ENCODE measurements at regions not wholly inside any gene's neighbourhood (a gene's known extent, or its start where the extent isn't known, plus 50 kb on each side); places are given as distances from the start of the nearest gene placed in this dataset.

- no peak for DNase-seq (ENCODE audit: low read depth in 4 of 4, low spot score in 3 of 4)
Measured at GRCh38 chr6:167573461-167574215, 248.8 kb downstream of the TTLL2 start.

- DNase-seq (ENCODE audit: low read depth in 4 of 4, low spot score in 3 of 4), result no peak
Measured at GRCh38 chr6:167574431-167575151, 249.7 kb downstream of the TTLL2 start.

GRCh38 chr6:167575158-167575696, 250.3 kb downstream of the TTLL2 start:
- DNase-seq (ENCODE audit: low read depth in 4 of 4, low spot score in 3 of 4), result no peak

GRCh38 chr6:167576050-167576741, 250.5 kb upstream of the AFDN start:
- no peak for DNase-seq (ENCODE audit: low read depth in 4 of 4, low spot score in 3 of 4)

- DNase-seq (ENCODE audit: low read depth in 4 of 4, low spot score in 3 of 4), result no peak
Measured at GRCh38 chr6:167576828-167577503, 249.7 kb upstream of the AFDN start.

GRCh38 chr6:167577891-167578361, 248.8 kb upstream of the AFDN start:
- DNase-seq (ENCODE audit: low read depth in 4 of 4, low spot score in 3 of 4), result no peak

GRCh38 chr6:167578371-167578901, 248.3 kb upstream of the AFDN start:
- DNase-seq (ENCODE audit: low read depth in 4 of 4, low spot score in 3 of 4), result no peak

GRCh38 chr6:167579806-167580618, 246.7 kb upstream of the AFDN start:
- DNase-seq (ENCODE audit: low read depth in 4 of 4, low spot score in 3 of 4), result no peak

- DNase-seq (ENCODE audit: low read depth in 4 of 4, low spot score in 3 of 4), result no peak
Measured at GRCh38 chr6:167580619-167580911, 246.1 kb upstream of the AFDN start.

GRCh38 chr6:167581637-167582036, 245.1 kb upstream of the AFDN start:
- no peak for DNase-seq (ENCODE audit: low read depth in 4 of 4, low spot score in 3 of 4)

GRCh38 chr6:167583412-167583811, 243.3 kb upstream of the AFDN start:
- no peak for DNase-seq (ENCODE audit: low read depth in 4 of 4, low spot score in 3 of 4)

GRCh38 chr6:167588181-167588919, 238.4 kb upstream of the AFDN start:
- DNase-seq (ENCODE audit: low read depth in 4 of 4, low spot score in 3 of 4), result no peak

GRCh38 chr6:167588920-167589614, 237.6 kb upstream of the AFDN start:
- no peak for DNase-seq (ENCODE audit: low read depth in 4 of 4, low spot score in 3 of 4)

- DNase-seq (ENCODE audit: low read depth in 4 of 4, low spot score in 3 of 4), result no peak
Measured at GRCh38 chr6:167589615-167589940, 237.1 kb upstream of the AFDN start.

- DNase-seq (ENCODE audit: low read depth in 4 of 4, low spot score in 3 of 4), result no peak
Measured at GRCh38 chr6:167590193-167590592, 236.5 kb upstream of the AFDN start.

Data from left renal pelvis (tissue), 4 donors.